ENCODE measurements at regions not wholly inside any gene's neighbourhood (a gene's known extent, or its start where the extent isn't known, plus 50 kb on each side); places are given as distances from the start of the nearest gene placed in this dataset.
"Not testable (repeated sequence)": the region's sequence is repeated elsewhere in the genome, so short reads cannot be mapped to it uniquely, and the experiment has no call there.

DNA sequence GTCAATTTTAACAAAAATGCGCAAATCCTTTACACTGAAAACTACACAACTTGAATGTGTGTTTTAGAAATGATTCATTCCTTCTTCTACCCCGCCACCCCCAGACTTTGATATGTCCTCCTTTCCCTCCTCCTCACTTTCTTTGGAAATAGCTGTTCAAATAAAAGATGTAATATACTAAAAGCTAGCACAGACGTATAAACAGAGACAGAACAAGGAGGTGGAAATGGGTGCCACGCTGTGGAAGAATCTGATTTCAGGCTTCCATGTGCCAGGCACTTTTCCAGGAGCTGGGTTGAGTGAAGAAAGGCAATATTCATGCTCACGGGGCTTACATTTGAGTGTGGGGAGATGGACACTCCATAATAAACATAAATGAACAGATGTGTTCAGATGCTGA lies 246.6 kb downstream of the ZNF92 start:
- DNase-seq (ENCODE audit: low read depth, low spot score): not testable (repeated sequence)

DNA sequence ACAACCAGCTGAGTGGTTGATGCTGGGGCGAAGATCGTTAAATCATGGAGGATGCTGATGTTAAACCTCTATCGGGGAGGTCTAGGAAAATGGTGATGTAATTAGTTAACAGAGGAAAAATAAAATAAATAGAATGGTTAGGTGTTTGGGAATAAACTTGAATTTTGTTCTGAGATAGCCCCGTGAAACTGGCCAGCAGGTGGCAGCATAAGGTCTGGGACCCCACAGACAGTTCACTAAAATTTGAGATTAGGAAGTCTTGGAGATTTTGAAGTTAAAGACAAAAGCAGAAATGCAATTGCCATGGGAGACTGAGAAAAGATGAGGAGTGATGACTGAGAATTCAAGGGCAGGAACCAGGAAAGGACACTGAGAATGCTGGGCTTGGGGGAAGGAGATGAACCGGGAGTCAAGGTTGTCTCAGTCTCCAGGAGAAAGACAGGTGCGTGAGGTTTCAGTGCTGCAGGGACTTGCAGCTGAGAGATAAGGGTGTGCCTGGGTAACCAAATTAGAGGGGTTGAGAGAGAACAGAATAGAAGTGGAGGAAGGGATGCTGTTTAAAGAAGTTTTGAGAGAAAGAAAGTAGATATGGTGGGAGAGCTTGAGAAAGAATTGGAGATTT lies 248.0 kb downstream of the ZNF92 start:
- peak; percentile 34 for DNase-seq (ENCODE audit: low read depth, low spot score)

DNA sequence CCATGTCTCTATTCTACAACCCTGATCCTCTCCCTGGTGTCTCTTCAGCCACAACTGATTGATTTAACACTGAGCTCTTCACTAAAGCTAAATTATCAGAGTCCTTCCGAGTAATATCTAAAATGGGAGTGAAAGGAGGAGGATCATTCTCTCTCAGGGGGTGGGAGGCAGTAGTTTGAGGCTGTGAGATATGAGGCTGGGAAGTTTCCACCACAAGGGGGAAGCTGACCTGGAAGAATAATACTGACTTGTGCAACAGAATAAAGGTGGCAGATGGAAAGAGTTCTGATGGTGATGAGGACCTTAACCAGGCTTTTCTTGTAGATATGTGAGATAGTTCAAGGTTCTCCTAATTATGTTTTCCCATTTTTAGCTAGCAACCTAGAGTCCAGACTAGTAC lies 241.6 kb upstream of the VKORC1L1 start:
- not testable (repeated sequence) for DNase-seq (ENCODE audit: low read depth, low spot score)

DNA sequence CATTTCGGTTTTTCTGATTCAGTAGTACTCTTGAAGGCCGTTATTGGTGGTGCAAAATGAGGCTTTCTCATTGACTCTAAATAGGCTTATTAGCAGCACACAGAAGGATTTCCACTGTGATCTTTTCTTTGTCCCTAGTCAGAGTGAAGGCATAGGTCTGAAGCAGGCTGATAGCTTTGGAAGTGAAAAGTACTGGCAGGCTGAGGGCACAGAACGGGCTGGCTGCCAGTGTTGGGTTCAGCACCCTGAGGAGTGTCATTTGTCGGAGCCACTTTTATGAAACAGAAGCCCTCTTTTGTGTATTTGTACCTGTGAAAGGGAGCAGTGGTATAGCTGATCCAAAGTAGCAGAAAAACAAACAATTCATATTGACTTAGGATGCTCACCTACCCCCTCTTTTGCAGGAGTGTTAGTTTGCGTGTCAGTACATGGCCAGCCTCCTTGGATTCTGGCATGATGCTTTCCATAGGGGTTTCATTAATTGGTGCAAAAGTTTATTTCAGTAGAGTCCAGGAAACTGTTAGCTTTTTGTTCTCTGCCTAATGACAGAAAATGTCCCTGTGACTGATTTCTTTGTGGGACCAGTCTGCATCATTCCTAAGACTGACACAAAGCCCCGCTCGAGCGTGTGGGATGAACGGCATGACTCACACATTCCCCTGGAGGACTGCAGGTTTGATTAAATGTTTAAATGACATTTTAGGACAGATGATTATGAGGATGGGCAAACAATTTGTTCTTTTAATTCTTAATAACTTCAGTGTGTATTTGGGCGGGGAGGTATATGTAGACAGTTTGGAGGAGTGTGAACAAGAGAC lies 239.1 kb upstream of the VKORC1L1 start:
- DNase-seq (ENCODE audit: low read depth, low spot score): not testable (repeated sequence)

DNA sequence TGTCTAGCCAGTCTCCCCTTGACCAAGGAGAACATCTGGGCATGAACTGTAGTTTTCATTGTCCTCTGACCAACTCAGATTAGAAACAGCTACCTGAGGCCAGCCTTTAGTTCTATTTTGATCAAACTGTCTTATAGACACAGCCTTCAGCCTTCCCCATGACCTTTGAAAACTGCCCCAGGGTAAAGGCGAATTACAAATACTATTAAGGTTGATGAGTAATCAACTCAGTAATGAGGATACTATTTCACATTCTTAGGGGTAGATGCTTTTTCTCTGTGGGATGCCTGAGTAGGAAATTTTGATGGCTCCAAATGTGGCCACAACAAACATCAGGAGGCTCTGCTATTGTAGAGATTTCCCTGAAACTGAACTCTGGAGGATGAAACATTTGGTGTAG lies 234.0 kb upstream of the VKORC1L1 start:
- DNase-seq (ENCODE audit: low read depth, low spot score): not testable (repeated sequence)

DNA sequence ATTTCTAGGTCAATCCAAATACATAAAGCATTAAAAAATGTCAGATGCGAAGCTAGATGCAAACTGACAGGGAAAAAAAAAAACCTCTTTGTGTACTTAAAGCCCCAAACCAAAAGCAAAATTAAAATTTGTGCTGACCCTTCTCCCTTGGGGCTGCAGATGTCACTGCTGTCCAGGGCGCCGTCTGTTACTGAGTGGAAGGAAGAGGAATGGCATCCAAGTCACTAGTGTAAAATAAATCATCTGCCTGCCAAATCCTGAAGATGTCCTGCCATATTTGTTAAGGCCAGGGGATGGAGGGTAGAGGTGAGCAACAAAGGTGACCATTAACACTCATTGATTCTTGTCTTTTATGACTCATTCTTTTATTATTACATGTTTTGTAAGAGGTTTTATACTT lies 233.2 kb upstream of the VKORC1L1 start:
- DNase-seq (ENCODE audit: low read depth, low spot score): not testable (repeated sequence)

DNA sequence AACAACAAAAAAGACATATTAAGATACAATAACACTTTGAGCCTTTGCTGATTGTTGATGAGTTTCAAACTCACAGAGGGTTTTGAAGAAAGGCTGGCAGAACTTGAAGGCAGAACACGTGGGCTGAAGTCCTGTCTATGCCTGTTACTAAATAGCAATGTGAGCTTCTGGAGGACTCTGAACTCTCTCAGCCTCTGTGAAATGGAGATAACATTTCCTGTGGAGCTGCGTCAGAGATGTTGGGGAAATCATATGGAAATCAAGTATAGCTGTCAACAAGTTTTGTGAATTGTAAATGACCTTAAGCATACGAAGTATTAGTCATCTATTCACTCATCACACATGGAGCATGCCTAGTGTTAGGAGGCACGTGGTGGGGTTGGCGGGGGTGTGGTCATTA lies 229.4 kb upstream of the VKORC1L1 start:
- DNase-seq (ENCODE audit: low read depth, low spot score): not testable (repeated sequence)

DNA sequence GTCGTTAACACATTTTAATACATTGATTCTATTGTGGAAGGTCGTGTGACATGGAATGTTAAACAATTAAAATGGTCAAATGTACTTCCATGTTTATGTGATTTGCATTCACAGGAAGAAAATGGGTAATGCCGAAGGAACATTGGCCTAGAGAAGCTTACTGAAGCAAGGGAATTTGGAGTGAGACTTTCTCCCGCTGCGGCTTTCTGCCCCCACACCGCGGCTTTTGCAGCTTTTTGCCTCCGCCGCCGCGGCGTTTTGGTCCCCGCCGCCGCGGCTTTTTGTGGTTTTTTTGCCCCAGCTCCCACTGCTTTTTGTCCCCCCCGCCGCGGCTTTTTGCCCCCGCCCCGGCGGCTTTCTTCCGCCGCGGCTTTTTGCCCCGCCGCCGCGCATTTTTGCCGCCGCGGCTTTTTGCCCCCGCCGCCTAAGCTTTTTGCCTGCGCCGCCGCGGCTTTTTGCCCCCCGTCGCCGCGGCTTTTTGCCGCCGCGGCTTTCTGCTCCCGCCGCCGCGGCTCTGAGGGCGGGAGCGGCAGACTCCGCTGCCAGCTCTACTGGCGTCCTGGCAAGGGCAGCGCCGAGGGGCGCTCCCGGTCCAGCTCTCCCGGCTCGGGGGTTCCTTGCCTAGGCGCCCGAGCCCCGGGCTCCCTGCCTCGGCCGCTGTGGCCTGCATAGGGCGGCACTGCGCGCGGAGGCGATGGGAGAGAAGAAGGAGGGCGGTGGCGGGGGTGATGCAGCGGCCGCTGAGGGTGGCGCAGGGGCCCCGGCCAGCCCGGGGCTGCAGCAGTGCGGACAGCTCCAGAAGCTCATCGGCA lies 225.5 kb upstream of the VKORC1L1 start:
- DNase-seq (ENCODE audit: low read depth, low spot score): not testable (repeated sequence)

DNA sequence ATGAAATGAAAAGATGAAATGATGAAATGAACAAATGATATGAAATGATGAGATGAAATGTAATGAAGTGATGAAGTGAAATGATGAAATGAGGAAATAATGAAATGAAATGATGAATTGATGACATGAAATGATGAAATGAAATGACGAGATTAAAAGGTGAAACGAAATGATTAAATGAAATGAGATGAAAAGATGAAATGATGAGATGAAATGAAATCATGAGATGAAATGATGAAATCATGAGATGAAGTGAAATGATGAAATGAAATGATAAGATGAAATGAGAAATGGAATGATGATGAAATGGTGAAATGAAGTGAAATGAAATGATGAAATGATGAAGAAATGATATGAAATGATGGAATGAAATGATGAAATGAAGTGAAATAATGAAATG lies 221.7 kb upstream of the VKORC1L1 start:
- not testable (repeated sequence) for DNase-seq (ENCODE audit: low read depth, low spot score)

DNA sequence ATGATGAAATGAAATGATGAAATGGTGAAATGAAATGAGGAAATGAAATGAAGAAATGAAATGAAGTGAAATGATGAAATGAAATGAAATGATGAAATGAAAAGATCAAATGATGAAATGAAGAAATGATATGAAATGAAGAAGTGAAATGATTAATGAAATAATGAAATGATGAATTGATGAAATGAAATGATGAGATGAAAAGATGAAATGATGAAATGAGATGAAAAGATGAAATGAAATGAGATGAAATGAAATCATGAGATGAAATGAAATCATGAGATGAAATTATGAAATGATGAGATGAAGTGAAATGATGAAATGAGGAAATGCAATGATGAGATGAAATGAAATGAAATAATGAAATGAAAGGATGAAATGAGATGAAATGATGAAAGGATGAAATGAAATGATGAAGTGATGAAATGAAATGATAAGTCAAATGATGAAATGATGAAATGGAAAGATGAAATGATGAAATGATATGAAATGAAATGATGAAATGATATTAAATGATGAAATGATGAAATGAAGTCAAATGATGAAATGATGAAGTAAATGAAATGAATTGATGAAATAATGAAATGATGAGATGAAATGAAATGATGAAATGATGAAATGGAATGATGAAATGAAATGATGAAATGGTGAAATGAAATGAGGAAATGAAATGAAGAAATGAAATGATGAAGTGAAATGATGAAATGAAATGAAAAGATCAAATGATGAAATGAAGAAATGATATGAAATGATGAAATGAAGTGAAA lies 220.9 kb upstream of the VKORC1L1 start:
- not testable (repeated sequence) for DNase-seq (ENCODE audit: low read depth, low spot score)

DNA sequence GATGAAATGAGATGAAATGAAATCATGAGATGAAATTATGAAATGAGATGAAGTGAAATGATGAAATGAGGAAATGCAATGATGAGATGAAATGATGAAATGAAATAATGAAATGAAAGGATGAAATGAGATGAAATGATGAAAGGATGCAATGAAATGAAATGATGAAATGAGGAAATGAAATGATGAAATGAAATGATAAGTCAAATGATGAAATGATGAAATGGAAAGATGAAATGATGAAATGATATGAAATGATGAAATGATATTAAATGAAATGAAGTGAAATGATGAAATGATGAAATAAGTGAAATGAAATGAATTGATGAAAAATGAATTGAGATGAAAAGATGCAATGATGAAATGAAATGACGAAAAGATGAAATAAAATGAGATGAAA lies 220.2 kb upstream of the VKORC1L1 start:
- not testable (repeated sequence) for DNase-seq (ENCODE audit: low read depth, low spot score)

DNA sequence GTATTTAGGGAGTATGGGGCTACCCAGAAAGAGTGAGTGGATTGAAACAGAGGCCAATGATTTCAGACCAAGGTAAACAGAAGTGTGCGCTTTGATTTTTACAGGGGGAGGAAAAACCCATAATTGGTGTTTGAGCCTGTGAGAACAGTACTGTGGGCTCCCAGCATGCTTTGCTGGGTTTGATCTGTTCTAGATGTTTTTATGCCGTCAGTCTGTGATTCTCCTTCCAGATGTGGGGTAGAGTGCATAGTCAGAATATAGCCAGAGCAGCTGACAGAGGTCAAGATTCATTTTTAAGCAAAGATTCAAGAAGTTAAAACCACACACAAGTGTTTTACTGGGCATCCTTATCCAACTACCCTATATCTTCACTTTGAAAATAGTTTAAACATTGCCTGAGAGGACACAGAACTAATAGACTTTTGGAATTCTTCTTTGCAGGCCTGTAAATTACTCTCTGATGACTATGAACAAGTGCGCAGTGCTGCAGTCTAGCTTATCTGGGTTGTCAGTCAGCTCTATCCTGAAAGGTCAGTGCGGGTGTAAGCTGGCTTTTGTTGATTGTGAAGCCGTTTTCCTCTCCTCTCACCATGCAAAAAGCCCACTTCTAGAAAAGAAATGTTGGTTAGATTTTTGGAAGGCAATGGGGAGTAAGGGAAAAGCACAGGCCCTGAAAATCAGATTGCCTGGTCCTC lies 216.2 kb upstream of the VKORC1L1 start:
- not testable (repeated sequence) for DNase-seq (ENCODE audit: low read depth, low spot score)

DNA sequence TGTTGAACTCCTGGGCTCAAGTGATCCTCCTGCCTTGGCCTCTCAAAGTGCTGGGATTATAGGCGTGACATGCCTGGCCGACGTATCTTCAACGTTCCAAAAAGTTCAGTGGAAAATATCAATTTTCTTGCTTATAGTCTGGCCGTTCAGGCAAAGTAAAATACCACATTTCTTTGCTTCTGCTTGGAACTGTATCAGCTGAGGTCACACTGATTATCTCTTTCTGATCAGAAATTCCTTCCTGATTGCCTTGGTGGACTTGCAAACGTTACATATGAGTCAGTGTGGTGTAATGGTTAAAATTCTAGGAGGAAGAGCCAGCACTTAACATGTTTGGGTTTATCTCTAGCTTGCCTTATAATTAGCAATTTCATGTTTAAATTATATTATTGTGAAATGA lies 189.5 kb upstream of the VKORC1L1 start:
- not testable (repeated sequence) for DNase-seq (ENCODE audit: low read depth, low spot score)

DNA sequence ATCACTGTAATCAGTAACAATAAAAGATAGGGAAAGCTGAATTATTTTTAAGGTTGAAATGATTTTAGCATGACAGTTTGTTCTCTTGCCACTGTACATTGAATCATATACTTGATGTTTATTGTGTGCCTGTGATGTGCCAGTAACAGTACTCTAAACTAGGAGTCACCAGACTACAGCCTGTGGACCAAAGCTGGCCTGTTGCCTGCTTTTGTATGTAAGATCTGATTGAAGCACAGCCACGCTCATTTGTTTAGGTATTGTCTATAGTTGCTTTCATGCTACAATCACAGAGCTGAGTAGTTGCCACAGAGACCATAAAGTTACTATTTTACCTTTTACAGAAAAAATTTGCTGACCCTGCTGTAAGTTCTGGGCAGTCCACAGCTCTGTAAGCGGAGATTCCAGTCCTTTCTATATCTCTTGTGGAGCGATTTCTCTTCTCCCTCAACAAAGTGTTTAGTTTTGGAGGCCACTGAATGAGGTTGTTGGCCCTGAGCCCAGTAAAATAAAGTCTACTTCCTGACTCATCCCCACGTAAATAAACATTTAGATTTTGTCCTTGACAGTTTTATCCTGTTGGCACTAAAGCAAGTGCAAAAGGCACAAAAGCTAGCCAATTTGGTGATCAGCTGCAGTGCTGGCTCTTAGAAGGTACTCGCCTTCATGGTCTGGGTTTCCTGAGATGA lies 173.7 kb upstream of the VKORC1L1 start:
- not testable (repeated sequence) for DNase-seq (ENCODE audit: low read depth, low spot score)

DNA sequence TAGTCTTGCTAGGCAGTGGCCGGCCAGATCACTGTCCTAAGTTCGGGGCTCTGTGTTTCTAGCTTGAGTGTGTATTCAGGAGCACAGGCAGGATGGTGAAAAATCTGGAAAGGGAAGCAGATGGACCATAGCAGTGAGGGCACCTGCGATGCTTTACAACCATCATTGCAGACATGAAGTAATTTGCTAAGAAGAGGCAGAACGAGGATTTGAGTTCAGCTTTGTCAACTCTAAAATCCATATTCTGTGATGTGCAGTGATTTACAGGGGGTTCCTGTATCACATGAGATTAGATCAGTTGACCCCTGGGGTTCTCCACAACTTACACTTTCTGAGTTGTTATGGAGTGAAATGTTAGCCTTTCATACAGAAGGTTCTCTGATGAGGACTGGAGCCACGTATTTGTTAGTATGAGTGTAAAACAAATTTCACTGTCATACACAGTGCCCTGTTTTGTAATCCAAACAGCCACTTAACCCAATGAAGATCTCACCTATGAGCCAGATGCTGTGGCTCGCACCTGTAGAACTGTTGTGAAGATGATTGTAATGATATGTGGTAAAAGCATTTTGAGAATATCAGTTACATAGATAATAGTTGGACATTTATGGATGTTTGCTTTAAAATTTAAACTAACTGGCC lies 173.0 kb upstream of the VKORC1L1 start:
- not testable (repeated sequence) for DNase-seq (ENCODE audit: low read depth, low spot score)

DNA sequence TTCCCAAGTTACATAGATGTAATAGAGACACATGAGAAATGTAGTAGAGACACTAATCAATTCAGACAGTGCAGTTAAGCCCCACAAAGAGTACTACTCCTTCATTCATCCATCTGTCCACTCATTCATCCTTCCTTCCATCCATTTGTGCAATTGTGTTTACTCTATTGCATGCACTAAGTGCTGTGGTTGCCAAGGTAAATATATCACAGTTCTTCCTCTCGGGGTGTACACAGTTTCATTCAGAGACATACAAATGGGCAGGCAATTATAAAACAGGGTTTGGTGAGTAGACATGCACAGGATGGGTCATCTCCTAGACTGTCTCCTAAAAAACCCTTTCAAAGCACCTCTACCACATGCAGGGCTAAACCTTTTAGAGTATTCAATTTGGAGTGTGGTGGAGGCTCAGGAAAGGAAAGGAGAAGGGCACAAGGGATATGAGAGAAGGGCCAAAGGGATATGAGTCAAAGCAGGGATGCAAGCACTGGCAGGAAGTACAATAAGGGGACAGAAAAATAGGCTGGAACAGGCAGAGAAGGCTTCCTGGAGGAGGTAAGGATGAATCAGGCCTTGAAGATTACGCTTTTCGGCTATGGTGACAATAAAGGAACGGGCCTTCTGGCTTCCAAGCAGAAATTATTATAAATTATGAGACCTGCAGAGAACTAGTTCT lies 153.6 kb upstream of the VKORC1L1 start:
- not testable (repeated sequence) for DNase-seq (ENCODE audit: low read depth, low spot score)

DNA sequence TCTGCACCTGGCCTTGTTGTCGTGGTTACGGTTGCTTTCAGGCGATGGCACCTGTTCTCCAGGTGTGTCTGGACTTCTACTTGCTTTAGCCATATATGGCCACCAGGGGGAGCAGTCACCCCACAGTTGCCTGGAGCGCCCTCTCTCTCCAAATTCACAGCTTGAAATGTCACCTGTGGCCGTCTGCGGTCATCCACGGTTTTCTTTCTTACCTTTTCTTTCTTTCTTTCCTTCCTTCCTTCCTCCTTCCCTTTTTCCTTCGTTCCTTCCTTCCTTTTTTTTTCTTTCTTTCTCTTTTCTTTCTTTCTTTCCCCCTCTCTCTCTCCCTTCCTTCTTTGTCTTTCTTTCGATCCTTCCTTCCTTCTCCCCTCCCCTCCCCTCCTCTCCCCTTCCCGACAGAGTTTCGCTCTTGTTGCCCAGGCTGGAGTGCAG lies 150.5 kb upstream of the VKORC1L1 start:
- peak; percentile 56 for DNase-seq (ENCODE audit: low read depth, low spot score)

DNA sequence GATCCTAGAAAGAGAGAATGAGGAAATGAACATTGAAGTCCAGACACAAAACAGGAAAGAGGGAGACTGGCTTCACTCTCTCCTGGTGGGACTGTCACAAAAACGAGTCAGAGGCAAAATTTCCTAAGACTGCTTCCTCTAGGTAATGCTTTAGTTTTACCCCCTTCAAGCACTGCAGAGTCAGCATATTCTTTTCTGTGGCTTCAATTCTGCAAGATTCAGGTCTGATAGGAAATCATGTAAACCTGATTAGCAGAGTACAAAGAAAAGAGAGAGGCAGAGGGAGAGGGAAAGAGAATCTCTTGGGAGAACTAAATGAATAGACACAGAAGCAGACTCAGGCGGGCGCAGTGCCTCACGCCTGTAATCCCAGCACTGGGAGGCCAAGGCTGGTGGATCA lies 145.7 kb upstream of the VKORC1L1 start:
- not testable (repeated sequence) for DNase-seq (ENCODE audit: low read depth, low spot score)

DNA sequence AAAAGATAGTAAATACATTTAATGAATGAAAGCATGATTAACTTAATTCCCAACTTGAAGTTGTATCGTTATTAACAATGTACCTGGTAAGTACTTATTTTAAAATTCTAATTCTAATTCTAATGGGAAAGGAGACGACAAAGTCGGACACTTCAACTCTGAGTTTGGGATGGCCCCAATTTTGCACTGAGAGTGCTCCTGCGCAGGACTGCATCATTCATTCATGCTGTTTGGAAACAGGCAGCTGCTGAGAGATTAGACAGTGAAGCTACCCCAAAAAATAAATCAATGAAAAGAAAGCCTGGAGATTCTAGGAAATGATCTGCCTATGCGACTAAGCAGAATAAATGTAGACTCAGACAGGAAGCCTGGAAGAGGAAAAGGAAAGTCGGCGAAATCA lies 141.7 kb upstream of the VKORC1L1 start:
- no peak for DNase-seq (ENCODE audit: low read depth, low spot score)
